Breast epithelium (tissue), 3 donors: ENCODE measurements at regions not wholly inside any gene's neighbourhood (a gene's known extent, or its start where the extent isn't known, plus 50 kb on each side); places are given as distances from the start of the nearest gene placed in this dataset.
"Not testable (repeated sequence)": the region's sequence is repeated elsewhere in the genome, so short reads cannot be mapped to it uniquely, and the experiment has no call there.

ENCODE experiments used
- POLR2A ChIP-seq: fragments of 450-650 bp; IDR thresholded peaks from one replicate; pipeline ENCODE4 v1.6.1; 2016; ENCODE audit warnings: antibody characterized with exemption, mild to moderate bottlenecking, moderate library complexity
- TF ChIP-seq, protein P1 (sequence below), 3 donors: fragments of 450-650 bp; IDR thresholded peaks; one replicate each; pipeline ENCODE4 v1.5.1; 2016 to 2017; ENCODE audit warnings: antibody characterized with exemption in 3 of 3, mild to moderate bottlenecking in 3 of 3, moderate library complexity in 3 of 3

DNA sequence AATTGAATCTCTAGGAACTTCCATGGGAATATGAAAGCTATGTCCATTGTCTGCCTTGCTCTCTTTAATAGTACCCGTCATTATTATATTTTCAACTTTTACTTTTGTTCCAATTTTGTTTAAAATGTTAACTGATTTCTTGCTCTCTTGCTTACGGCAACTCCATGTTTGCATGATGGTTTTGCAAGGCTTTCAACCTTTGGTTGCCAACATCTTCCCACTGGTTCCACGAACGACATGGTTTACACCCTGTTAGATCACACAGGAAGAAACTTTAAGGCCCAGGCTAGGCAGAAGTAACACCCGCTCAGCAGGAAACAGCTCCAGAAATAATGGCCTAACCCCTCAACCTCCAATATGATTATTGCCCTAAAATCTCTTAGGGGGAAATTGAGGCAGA lies 4145.6 kb upstream of the TPTE start:
- TF ChIP-seq, protein P1, sequence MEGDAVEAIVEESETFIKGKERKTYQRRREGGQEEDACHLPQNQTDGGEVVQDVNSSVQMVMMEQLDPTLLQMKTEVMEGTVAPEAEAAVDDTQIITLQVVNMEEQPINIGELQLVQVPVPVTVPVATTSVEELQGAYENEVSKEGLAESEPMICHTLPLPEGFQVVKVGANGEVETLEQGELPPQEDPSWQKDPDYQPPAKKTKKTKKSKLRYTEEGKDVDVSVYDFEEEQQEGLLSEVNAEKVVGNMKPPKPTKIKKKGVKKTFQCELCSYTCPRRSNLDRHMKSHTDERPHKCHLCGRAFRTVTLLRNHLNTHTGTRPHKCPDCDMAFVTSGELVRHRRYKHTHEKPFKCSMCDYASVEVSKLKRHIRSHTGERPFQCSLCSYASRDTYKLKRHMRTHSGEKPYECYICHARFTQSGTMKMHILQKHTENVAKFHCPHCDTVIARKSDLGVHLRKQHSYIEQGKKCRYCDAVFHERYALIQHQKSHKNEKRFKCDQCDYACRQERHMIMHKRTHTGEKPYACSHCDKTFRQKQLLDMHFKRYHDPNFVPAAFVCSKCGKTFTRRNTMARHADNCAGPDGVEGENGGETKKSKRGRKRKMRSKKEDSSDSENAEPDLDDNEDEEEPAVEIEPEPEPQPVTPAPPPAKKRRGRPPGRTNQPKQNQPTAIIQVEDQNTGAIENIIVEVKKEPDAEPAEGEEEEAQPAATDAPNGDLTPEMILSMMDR (IDR thresholded peaks at IDR 0.05) = not testable (repeated sequence)
- TF ChIP-seq POLR2A = not testable (repeated sequence)
